ENCODE measurements at regions not wholly inside any gene's neighbourhood (a gene's known extent, or its start where the extent isn't known, plus 50 kb on each side); places are given as distances from the start of the nearest gene placed in this dataset.
A peak's percentile ranks its signal among the peaks of the same experiment; 100 is the strongest.

DNA sequence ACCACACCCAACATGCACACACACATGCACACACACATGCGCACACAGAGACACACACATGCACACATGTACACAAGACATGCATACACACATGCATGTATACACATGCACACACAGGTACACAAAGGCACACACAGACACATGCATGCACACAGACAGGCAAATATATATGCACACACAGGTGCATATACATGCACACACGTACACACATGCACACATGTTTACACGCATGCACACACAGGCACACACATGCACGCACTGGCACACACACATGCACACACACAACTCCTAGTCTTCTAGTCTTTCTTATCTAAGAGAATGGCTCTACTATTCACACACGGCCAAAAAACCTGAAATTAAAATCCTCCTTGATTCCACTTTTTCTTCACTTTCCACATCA is 222.7 kb upstream of the PLD5 start:
- Histone ChIP-seq H3K9me3 (replicated peaks) (no peaks in the 10 kb centered on the region; the same call in 1 of the 2 replicates), H3K4me3 (no peak overlapping the region), H3K4me1 (peaks cover 36% of the 10 kb centered on the region), H3K27ac (no peak overlapping the region), H3K27me3 (no peaks in the 10 kb centered on the region), H3K36me3 (no peaks in the 10 kb centered on the region)
- DNase-seq: no peak

DNA sequence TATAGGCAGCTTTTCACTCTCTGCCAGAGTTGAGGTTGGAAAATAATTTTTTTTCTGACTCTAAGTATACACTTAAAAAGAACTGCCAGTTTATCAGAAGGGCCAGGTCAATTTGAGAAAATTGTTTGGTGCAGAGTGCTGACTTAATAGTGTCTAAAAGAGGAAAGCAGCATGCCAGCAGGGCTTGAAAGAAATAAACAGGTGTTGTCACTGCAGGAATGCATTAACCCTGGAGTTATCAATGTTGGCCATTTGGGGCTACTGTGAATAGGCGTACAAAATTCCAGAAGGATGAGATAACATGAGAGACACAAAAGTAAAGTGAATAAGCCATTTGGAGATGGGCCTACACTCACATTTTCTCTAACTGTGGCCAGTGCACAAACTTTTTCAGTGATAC is 220.6 kb upstream of the PLD5 start:
- H3K4me3 ChIP-seq: no peak overlapping the region; the same call in 1 of the 2 replicates
- DNase-seq: peak; percentile 77 to 91
- peak overlapping the region; percentile 92 for H3K27ac ChIP-seq
- no peaks in the 10 kb centered on the region for H3K27me3 ChIP-seq
- no peaks in the 10 kb centered on the region for H3K36me3 ChIP-seq
- H3K9me3 ChIP-seq (replicated peaks): no peaks in the 10 kb centered on the region; the same call in 1 of the 2 replicates
- H3K4me1 ChIP-seq: peaks cover 27% of the 10 kb centered on the region

DNA sequence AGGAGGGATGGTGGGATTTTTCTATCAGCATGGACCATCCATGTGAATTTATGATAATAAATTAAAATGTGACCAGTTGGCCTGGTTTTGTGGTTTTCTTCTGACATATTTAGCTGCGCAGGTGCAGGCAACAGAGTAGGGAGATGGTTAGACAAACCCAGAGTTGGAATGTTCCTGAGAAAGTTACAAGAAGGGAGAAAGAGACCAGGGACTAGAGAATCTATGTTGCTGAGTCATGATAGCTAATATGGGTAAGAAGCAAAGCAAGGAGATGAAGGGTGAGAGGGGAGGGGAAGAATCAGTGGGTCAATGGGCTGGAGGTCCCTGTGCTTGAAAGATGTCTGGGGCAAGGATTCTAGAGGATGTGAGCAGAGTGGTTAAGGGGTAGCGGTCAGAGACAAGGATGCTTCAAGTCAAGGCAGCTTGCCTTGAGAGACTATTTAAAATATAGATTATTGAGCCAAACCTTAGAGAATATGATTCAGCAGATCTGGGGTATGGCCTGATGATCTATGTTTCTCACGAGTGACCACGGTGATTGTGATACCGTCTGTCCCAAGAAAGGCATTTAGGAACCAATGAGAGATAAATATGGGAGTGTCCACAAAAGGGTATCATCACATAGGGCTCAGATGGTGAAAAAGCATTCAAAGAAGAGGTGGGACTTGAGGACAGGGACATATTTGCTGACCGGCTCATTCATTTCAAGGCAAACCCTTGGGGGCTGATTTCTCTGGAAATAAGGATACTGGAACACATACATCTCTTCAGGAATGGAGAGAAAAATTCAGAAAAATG is 219.7 kb upstream of the PLD5 start:
- DNase-seq: peak in 1 of 2 experiments; percentile 42

DNA sequence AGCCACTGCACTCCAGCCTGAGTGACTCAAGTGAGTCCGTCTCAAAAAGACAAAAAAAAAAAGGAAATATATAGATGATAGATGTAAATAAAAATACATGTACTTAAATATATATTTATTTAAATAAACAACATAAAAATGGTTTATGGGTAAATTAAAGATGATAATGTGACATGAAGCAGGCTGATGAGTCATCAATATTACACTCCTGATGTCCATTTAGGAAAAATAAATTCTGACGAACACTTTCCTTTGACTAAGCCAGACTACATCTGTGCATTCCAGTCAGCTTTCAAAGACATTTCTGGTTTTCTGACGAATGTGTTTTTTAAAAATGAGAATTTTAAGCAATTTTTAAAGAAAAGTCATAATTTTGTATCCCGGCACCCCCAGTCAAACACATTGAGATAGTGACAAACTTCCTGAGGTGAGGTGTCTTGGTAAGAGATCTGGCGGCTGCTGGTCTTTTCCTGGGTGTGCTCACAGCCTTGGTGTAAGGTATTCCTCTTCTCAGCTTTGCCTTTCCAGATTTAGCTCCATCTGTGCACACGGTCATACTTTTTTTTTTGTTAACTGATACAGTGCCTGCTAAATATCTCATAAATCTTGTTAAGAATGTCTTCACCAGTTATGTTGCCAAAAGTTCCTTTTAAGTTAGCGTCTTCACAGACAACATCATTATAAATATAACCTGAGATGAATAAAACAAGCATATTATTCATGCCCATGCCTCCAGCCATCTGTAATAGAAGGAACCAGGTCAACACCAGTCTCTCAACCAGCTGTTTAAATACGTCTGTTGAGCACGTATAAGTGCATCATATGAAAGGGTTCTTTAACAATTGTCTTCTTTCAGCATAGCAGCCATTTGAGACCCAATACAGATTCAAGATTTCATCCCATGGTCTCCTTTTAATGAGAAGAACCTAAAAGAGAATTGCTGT is 214.5 kb upstream of the PLD5 start:
- Histone ChIP-seq H3K27me3 (no peaks in the 10 kb centered on the region), H3K36me3 (no peaks in the 10 kb centered on the region), H3K9me3 (replicated peaks) (no peaks in the 10 kb centered on the region), H3K4me1 (peaks cover 19% of the 10 kb centered on the region), H3K4me3 (0 out of 2 replicates have a peak overlapping the region, but pooled peaks have one; percentile 14), H3K27ac (peak overlapping the region; percentile 76)
- DNase-seq: peak in 1 of 2 experiments; percentile 76

More for the DNA sequence above, 219.7 kb upstream of the PLD5 start:
- no peaks in the 10 kb centered on the region for H3K36me3 ChIP-seq
- H3K4me1 ChIP-seq: peaks cover 32% of the 10 kb centered on the region
- peak overlapping the region; percentile 92 for H3K27ac ChIP-seq
- no peaks in the 10 kb centered on the region for H3K9me3 ChIP-seq (replicated peaks)
- H3K4me3 ChIP-seq: no peak overlapping the region
- no peaks in the 10 kb centered on the region for H3K27me3 ChIP-seq

DNA sequence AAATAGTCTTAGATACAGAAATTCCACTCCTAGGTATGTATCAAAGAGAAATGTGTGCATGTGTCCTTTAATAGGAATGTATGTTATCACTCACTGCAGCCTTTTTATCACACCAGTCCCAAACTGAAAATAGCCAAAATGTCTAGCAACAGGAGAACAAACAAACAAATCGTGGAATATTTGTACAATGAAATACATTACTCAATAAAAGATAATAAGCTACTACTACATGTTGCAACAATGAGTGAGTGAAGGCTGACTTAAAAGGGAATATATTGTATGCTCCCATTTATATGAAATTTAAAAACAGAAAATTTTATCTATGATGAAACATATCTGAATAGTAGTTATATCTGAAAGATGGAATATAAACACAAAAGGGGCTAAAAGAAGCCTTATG is 212.1 kb upstream of the PLD5 start:
- Histone ChIP-seq H3K9me3 (replicated peaks) (no peaks in the 10 kb centered on the region; the same call in 1 of the 2 replicates), H3K27ac (no peak overlapping the region), H3K27me3 (no peaks in the 10 kb centered on the region), H3K36me3 (no peaks in the 10 kb centered on the region), H3K4me3 (no peak overlapping the region), H3K4me1 (peaks cover 16% of the 10 kb centered on the region)
- DNase-seq: no peak

DNA sequence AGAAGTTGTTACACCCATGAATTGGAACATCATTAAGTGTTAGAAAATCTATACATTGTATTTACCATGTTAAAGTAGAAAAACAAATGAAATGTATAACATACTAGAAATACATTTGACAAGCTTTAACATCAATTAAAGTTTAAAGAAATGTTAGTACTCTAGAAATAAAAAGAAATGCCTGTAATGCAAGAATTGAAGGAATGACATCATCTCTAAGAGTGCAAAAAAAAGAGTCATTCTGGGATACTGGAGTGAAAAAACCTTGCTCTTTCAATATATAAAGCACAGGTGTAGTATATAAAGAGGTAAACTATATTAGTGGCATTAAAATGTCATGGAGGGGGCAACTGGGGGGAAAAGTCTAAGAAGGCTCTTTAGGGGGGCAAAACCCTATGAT is 210.8 kb upstream of the PLD5 start:
- Histone ChIP-seq H3K27me3 (no peaks in the 10 kb centered on the region), H3K4me3 (no peak overlapping the region), H3K9me3 (replicated peaks) (no peaks in the 10 kb centered on the region; the same call in 1 of the 2 replicates), H3K27ac (no peak overlapping the region), H3K36me3 (no peaks in the 10 kb centered on the region), H3K4me1 (peaks cover 17% of the 10 kb centered on the region)
- DNase-seq: no peak

DNA sequence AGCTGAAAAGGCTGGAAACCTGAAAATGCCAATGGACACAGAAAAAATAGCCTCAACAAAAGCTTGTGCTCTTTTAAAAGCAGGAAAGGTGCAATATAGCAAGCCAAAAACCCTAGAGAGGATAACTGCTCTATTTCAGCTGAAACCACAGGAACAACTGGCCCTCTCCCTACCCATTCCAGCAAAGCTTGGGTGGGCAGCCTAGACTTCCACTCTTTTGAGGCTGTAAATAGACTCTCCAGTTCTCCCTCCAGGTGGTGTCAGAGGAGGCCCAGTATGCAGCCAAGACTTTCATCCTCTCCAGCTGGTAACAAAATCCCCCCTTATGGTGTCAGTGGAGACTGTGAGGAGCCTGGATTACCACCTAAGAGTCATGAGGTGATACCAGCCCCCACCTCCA is 206.9 kb upstream of the PLD5 start:
- DNase-seq: peak; percentile 46 to 68
- peaks cover 9% of the 10 kb centered on the region for H3K4me1 ChIP-seq
- H3K4me3 ChIP-seq: no peak overlapping the region

DNA sequence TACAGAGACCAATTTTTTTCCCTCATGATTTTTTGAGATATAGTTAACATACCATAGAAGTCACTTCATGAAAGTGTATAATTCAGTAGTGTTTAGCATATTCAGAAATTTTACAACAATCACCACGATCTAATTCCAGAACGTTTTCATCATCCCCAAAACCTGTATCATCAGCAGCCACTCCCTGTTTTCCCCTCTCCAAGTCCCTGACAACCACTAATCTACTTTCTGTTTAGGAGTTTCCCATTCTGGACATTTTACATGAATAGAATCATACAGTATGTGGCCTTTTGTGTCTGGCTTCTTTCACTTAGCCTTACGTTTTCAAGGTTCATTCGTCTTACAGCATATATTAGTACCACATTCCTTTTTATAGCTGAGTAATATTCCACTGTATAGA is 204.2 kb upstream of the PLD5 start:
- Histone ChIP-seq H3K36me3 (no peaks in the 10 kb centered on the region), H3K4me3 (no peak overlapping the region), H3K27ac (no peak overlapping the region), H3K9me3 (replicated peaks) (peaks cover 6% of the 10 kb centered on the region; the same call in 1 of the 2 replicates), H3K4me1 (peaks cover 9% of the 10 kb centered on the region), H3K27me3 (no peaks in the 10 kb centered on the region)
- DNase-seq: no peak

More for the DNA sequence above, 206.9 kb upstream of the PLD5 start:
- no peak overlapping the region for H3K27ac ChIP-seq
- no peaks in the 10 kb centered on the region for H3K27me3 ChIP-seq
- peaks cover 3% of the 10 kb centered on the region; the same call in 1 of the 2 replicates for H3K9me3 ChIP-seq (replicated peaks)
- no peaks in the 10 kb centered on the region for H3K36me3 ChIP-seq

DNA sequence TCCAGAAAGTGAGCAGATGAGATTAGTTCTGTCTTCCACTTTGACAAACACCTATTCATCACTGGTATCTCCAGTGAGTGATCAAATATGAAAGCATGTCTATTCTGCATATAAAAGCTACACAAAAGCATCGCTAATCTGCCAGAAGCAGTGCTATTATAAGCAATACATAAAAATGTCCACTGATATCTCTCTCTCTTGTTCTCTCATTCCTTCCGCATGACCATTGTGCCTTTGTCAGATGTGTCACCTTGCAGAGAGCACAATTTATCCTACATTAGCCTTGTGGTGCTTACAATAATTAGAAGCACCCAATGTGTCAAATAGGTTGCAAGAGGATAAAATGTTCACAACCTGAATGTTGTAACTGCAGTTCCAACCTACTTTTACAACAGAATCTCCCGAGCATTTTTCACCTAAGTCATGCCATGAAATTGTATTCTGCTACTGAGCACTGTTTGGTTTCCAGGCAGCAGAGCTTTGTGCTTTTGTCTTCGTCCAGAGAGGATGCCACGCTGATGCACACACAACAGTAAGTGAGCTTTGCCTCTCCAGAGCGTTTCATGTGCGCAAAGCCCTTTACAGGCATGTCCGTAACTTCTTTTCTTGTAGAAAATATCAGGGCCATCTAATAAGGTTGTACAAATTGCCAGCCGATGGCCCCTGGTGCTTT is 198.7 kb upstream of the PLD5 start:
- no peaks in the 10 kb centered on the region for H3K27me3 ChIP-seq
- H3K9me3 ChIP-seq (replicated peaks): 0 out of 2 replicates have a peak, but pooled peaks cover 6% of the 10 kb centered on the region
- H3K36me3 ChIP-seq: no peaks in the 10 kb centered on the region
- H3K4me3 ChIP-seq: no peak overlapping the region
- H3K4me1 ChIP-seq: peaks cover 6% of the 10 kb centered on the region
- DNase-seq: no peak
- no peak overlapping the region for H3K27ac ChIP-seq

DNA sequence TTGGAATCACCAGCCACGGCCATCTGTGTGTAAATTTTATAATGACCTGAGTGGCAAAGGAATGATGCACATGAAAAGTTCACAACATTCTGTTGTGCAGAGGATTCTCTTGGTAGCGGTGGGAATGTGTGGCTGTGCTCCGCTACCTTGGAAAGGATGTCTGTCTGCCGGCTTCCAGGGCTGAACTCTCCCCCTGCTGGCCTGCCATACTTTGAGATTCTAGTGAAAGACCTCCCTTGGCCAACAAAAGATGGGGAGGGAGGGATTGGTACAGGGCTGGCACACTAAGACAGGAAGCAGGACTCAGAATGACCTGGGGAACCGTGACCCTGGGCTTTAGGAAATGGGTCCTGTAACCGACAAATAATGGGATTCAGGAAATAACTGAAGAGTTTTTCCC is 194.5 kb upstream of the PLD5 start:
- Histone ChIP-seq H3K27me3 (no peaks in the 10 kb centered on the region), H3K36me3 (no peaks in the 10 kb centered on the region), H3K4me3 (no peak overlapping the region), H3K9me3 (replicated peaks) (no peaks in the 10 kb centered on the region), H3K4me1 (no peaks in the 10 kb centered on the region), H3K27ac (no peak overlapping the region)
- no peak for DNase-seq

DNA sequence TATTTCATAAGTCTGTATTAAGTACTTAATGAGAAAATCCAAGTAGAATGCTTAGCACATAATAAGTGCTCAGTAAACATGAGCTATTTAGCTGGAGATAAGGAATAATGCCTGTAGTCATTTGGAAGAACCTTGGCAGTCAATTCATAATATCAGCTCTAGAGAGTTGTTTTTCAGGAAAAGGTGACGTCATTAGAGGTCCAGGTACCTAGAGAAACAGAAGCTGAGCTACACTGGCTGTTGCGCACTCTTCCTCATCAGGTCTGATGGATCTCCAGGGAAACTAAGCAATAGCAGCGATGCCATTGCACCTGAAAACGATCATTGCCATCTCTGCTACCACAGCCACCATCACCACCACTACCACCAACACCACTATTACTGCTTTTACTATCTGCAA is 187.8 kb upstream of the PLD5 start:
- H3K4me3 ChIP-seq: no peak overlapping the region
- H3K4me1 ChIP-seq: no peaks in the 10 kb centered on the region
- no peaks in the 10 kb centered on the region for H3K27me3 ChIP-seq
- no peak for DNase-seq
- H3K36me3 ChIP-seq: no peaks in the 10 kb centered on the region
- no peaks in the 10 kb centered on the region for H3K9me3 ChIP-seq (replicated peaks)
- H3K27ac ChIP-seq: no peak overlapping the region

DNA sequence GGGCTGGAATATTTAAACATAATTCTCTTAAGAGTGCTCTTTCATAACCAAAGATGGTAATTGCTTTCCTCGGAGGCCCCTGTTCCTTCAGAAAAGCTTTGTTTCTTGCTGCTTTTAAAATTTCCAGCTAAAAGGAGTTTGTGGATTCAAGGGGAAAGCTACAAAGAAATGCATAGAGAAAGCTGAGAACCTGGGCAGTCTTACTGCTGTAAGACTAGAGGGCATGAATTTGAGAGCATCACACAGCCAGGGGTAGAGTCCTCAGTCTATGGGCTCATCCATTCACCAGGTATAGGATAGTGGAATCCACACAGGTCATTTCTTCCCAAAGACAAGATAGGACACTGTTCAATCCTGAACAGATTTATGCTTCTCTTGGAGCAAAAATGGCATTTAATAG is 186.3 kb upstream of the PLD5 start:
- DNase-seq: no peak
- Histone ChIP-seq H3K9me3 (replicated peaks) (no peaks in the 10 kb centered on the region), H3K27me3 (no peaks in the 10 kb centered on the region), H3K36me3 (no peaks in the 10 kb centered on the region), H3K4me1 (no peaks in the 10 kb centered on the region), H3K4me3 (no peak overlapping the region), H3K27ac (no peak overlapping the region)

DNA sequence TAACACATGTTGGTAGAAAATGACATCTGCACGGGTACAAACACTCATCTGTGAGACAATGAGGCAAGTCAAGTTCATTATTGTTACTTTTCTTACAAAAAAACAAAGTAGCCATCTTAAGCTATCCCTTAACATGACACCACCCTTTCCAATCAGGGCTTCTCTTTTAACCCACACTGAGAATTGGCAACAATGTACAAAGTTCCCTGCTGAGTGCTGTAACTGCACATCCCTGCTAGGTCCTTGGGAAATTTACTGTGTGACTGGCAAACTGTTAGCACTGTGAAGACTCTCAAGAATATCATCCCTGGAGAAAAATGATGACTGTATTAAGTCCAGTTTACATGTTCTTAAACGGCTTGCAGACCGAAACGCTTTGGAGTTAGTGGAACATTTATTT is 185.8 kb upstream of the PLD5 start:
- Histone ChIP-seq H3K27ac (no peak overlapping the region), H3K36me3 (no peaks in the 10 kb centered on the region), H3K4me1 (no peaks in the 10 kb centered on the region), H3K27me3 (no peaks in the 10 kb centered on the region), H3K4me3 (no peak overlapping the region), H3K9me3 (replicated peaks) (no peaks in the 10 kb centered on the region)
- no peak for DNase-seq

DNA sequence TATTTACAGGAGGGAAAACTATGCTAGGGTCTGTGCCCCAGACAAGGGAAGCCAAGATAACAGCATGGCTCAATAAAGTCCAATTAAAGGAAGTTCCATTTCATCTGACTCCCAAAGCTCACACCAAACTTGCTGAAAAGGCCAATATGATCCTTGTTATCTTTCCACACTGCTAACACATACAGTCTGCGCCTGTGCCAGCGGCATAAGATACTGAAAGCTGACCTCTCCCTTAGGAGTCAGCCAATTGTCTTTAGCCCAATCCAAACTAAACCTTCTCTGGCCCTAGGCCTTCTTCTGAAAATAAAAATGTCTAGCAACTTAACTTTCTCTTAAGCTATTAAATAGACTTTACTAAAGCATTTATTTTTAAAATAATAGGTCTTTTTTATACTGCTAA is 179.0 kb upstream of the PLD5 start:
- no peaks in the 10 kb centered on the region for H3K27me3 ChIP-seq
- DNase-seq: no peak
- no peaks in the 10 kb centered on the region for H3K4me1 ChIP-seq
- H3K9me3 ChIP-seq (replicated peaks): no peaks in the 10 kb centered on the region
- no peak overlapping the region for H3K27ac ChIP-seq
- H3K36me3 ChIP-seq: no peaks in the 10 kb centered on the region
- no peak overlapping the region for H3K4me3 ChIP-seq
